Heart left ventricle (tissue), 16 donors: ENCODE measurements at regions not wholly inside any gene's neighbourhood (a gene's known extent, or its start where the extent isn't known, plus 50 kb on each side); places are given as distances from the start of the nearest gene placed in this dataset.

Experiments used
- ATAC-seq, 4 donors: fragments of 200-7000 bp; cut with Tn5 transposase; one replicate each; pipeline ENCODE4 v1.9.1; 2020 to 2022; ENCODE audit warnings: moderate library complexity in 4 of 4, mild to moderate bottlenecking in 3 of 4, moderate number of reproducible peaks in 1 of 4
- DNase-seq, 5 donors: peaks; one replicate each; pipeline ENCODE4 v3.0.0-alpha.2; 2020
- H3K27ac ChIP-seq, 12 donors: fragments of 200-600 bp; sonication (generic) in 4 of 12; one replicate each; pipeline versions ENCODE4 v1.5.0 to v1.8.0; 2016 to 2022; ENCODE audit warnings: mild to moderate bottlenecking in 2 of 12
- H3K27me3 ChIP-seq, 9 donors: fragments of 200-600 bp; sonication (generic) in 2 of 9; one replicate each; pipeline versions ENCODE4 v1.5.1 to v1.8.0; 2016 to 2022; ENCODE audit warnings: mild to moderate bottlenecking in 3 of 9
- H3K36me3 ChIP-seq, 9 donors: fragments of 200-600 bp; sonication (generic) in 2 of 9; one replicate each; pipeline versions ENCODE4 v1.5.0 to v1.8.0; 2018 to 2022; ENCODE audit warnings: mild to moderate bottlenecking in 2 of 9
- H3K4me1 ChIP-seq, 12 donors: fragments of 200-600 bp; sonication (generic) in 4 of 12; one replicate each; pipeline versions ENCODE4 v1.5.0 to v1.8.0; 2016 to 2022; ENCODE audit warnings: mild to moderate bottlenecking in 3 of 12
- H3K4me3 ChIP-seq, 12 donors: fragments of 200-600 bp; sonication (generic) in 4 of 12; one replicate each; pipeline versions ENCODE4 v1.5.0 to v1.8.0; 2017 to 2022; ENCODE audit warnings: mild to moderate bottlenecking in 9 of 12, moderate library complexity in 4 of 12
- H3K9me3 ChIP-seq, 12 donors: fragments of 200-600 bp; sonication (generic) in 4 of 12; one replicate each; pipeline versions ENCODE4 v1.5.0 to v1.8.0; 2016 to 2022; ENCODE audit warnings: mild to moderate bottlenecking in 1 of 12
- POLR2A ChIP-seq, 2 donors: fragments of 450-650 bp; IDR thresholded peaks; one replicate each; pipeline ENCODE4 v1.6.1; 2017; ENCODE audit warnings: antibody characterized with exemption in 2 of 2, mild to moderate bottlenecking in 2 of 2, moderate library complexity in 2 of 2
- WGBS, 4 donors: extraction: QIAGEN DNeasy Blood & Tissue Kit in 2 of 4; methylation state at CpG; one replicate each; pipeline versions ENCODE4 v1.1.5 to v1.1.7; 2013 to 2018; 5-methylcytosine and 5-hydroxymethylcytosine counted together
- intact Hi-C, 10 donors: fragments of 100-400 bp; cut with DNase I; formaldehyde crosslinking; loops; one replicate each; pipeline versions ENCODE4 v1.11.1 to v1.14.2; 2022
- TF ChIP-seq, protein P1 (sequence below), 12 donors: fragments of 200-600 bp; sonication (generic) in 4 of 12; IDR thresholded peaks; one replicate each; pipeline versions ENCODE4 v1.5.0 to v1.8.0; 2018 to 2022; ENCODE audit warnings: antibody characterized with exemption in 12 of 12, mild to moderate bottlenecking in 5 of 12
- donor health status: ischemic (EF 13 %, LVEDD 7.1; RV severe dilation, severe dysfunction).
- donor health status: healthy with polysubstance abuse.
- donor health status: DM: no; HTN: yes; CAD: no.
- donor health status: DM: no; HTN: no; CAD: no.
- donor health status: ischemic (EF 25% LVEDD 6.9; RV normal size, moderate dysfunction).
- donor health status: ischemic (EF 25% LVEDD 5.7; RV mildly dilated, moderate dysfunction).
- donor health status: healthy.
- donor health status: DM: yes; HTN: yes; CAD: no.
- donor health status: ischemic (EF 35%, LVEDD 5.7; RV mildly dilated, moderate dysfunction).
- donor health status: nonischemic (EF 11% LVEDD 7.7; RV severe dilation, severe dysfunction).
- donor health status: DM: yes; HTN: yes; CAD: no.
- donor health status: PGD.
- donor health status: ischemic (EF 29% LVEDD 5.4; RV normal size, mild dysfunction).
- donor health status: nonischemic (EF 23%, LVEDD 6.1; RV moderate dilation, normal function).

DNA sequence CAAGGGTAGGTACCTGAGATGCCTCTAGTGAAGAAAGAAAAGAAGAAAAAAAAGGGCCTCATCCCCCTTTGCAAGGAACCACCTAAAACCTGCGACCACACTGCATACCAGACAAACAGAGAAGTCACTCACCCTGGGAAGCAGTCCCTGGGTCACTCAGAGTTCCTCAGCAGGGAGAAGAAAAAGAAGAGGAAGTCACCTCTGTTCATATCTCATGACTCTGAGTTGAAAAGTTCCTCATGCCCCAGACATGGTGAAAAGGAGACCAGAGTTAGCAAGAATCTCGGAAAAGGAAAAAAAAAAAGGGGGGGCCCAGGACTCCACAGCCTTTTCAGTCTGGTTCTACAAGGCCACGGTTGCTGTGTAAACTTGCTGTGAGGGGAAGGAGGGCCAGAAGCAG, 478.4 kb upstream of the NRXN1 start:
- no peaks in the 10 kb centered on the region for H3K27me3 ChIP-seq
- ATAC-seq (no peak), DNase-seq (no peak)
- WGBS, 4 donors = 49 to 69% (median 52%) methylated on average over 3 of the region's 3 CpGs
- no peak overlapping the region for H3K4me3 ChIP-seq
- intact Hi-C loops = no loop called here
- H3K36me3 ChIP-seq = no peaks in the 10 kb centered on the region
- no peak for TF ChIP-seq POLR2A (IDR thresholded peaks at IDR 0.05)
- TF ChIP-seq, protein P1, sequence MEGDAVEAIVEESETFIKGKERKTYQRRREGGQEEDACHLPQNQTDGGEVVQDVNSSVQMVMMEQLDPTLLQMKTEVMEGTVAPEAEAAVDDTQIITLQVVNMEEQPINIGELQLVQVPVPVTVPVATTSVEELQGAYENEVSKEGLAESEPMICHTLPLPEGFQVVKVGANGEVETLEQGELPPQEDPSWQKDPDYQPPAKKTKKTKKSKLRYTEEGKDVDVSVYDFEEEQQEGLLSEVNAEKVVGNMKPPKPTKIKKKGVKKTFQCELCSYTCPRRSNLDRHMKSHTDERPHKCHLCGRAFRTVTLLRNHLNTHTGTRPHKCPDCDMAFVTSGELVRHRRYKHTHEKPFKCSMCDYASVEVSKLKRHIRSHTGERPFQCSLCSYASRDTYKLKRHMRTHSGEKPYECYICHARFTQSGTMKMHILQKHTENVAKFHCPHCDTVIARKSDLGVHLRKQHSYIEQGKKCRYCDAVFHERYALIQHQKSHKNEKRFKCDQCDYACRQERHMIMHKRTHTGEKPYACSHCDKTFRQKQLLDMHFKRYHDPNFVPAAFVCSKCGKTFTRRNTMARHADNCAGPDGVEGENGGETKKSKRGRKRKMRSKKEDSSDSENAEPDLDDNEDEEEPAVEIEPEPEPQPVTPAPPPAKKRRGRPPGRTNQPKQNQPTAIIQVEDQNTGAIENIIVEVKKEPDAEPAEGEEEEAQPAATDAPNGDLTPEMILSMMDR (IDR thresholded peaks at IDR 0.05) = no peak
- no peaks in the 10 kb centered on the region for H3K4me1 ChIP-seq
- H3K9me3 ChIP-seq = peaks cover 0 to 9% (median 0%) of the 10 kb centered on the region in 12 donors
- H3K27ac ChIP-seq = no peak overlapping the region

DNA sequence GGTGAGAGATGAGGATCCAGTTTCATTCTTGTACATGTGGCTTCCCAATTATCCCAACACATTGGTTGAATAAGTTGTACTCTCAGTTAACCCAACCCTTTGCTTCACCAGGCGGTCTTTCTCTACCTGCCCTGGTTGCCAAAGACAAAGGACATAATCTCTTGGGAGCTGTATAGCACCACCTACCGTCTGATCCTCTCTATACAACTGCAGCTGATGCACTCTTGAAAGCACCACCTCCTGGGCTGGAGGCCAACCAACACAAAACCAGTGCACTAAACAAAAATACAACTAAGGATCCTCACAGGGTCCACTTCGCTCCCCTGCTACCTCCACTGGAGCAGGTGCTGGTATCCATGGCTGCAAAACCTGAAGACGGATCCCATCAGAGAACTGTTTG, 473.6 kb upstream of the NRXN1 start:
- TF ChIP-seq, protein P1 (IDR thresholded peaks at IDR 0.05) = no peak
- no peak for TF ChIP-seq POLR2A (IDR thresholded peaks at IDR 0.05)
- H3K4me1 ChIP-seq = no peaks in the 10 kb centered on the region
- H3K36me3 ChIP-seq = no peaks in the 10 kb centered on the region
- WGBS, 4 donors = 78 to 87% (median 83%) methylated on average over 4 of the region's 4 CpGs
- no peak overlapping the region for H3K4me3 ChIP-seq
- ATAC-seq (no peak), DNase-seq (no peak)
- H3K27ac ChIP-seq = no peak overlapping the region
- H3K27me3 ChIP-seq = no peaks in the 10 kb centered on the region
- intact Hi-C loops = no loop called here
- H3K9me3 ChIP-seq = peaks cover 0 to 14% (median 0%) of the 10 kb centered on the region in 12 donors

DNA sequence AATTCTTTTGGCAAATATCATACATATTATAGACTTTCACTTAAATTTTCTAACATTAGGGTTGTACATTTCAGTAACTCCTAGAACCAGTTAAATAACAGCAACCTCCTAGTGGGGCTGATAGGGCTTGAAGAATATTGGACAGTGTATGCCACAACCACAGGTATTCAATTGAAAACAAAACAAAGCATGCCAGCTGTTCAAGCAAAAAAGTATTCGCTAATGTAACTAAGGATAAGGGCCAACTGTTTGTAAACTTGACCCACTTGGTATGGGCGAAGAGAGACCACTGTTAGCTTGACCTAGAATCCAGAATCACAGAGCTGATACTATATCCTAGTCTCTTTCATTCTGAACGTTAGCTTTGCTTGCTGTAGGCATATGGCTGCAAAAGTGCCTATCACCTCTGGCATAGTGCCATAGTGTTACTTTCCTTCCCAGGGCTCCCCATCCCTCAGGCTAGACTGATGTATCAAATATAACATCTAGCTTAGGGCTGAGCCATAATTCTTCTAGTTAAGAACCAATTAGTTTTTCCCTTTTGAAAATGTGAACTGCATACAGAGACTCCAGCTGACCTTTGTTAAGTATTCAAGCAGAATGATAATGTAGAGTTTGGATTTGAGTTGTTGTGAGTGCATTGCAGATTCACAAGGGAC, 458.8 kb upstream of the NRXN1 start:
- H3K4me1 ChIP-seq = no peaks in the 10 kb centered on the region
- no peaks in the 10 kb centered on the region for H3K36me3 ChIP-seq
- no peak for TF ChIP-seq POLR2A (IDR thresholded peaks at IDR 0.05)
- TF ChIP-seq, protein P1 (IDR thresholded peaks at IDR 0.05) = no peak
- no peak overlapping the region for H3K4me3 ChIP-seq
- no peaks in the 10 kb centered on the region for H3K27me3 ChIP-seq
- WGBS, 4 donors = 47 to 58% (median 56%) methylated on average over 3 of the region's 3 CpGs
- intact Hi-C loops = no loop called here
- no peak for ATAC-seq
- no peak for DNase-seq
- no peaks in the 10 kb centered on the region for H3K9me3 ChIP-seq
- H3K27ac ChIP-seq = no peak overlapping the region

DNA sequence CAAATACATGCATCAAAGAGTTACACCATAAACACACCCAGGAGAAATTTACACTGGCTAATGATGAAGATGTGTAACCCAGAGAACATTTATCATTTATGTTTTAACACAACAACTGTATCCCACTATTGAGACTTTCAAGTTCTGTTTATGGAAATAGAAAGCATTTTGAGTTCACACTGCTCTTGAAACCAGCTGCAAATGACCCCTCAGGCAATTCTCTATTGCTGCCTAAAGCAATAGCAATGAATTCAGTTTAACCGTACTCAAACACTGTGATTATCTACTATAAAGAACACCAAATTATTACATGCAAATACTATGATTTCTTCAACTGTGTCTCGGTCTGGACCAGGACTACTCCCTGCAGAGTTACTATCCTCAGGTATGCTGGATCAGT, 452.7 kb upstream of the NRXN1 start:
- intact Hi-C loops = no loop called here
- Histone ChIP-seq H3K27me3 (no peaks in the 10 kb centered on the region), H3K36me3 (no peaks in the 10 kb centered on the region), H3K9me3 (no peaks in the 10 kb centered on the region), H3K27ac (no peak overlapping the region), H3K4me1 (no peaks in the 10 kb centered on the region), H3K4me3 (no peak overlapping the region)
- WGBS, 4 donors = 79 to 89% (median 83%) methylated on average over 2 of the region's 2 CpGs
- TF ChIP-seq, protein P1 (IDR thresholded peaks at IDR 0.05) = no peak
- TF ChIP-seq POLR2A (IDR thresholded peaks at IDR 0.05) = no peak
- ATAC-seq = no peak
- no peak for DNase-seq
